Left forelimb (tissue), 1 donor: ENCODE measurements at regions not wholly inside any gene's neighbourhood (a gene's known extent, or its start where the extent isn't known, plus 50 kb on each side); places are given as distances from the start of the nearest gene placed in this dataset.
"Not testable (repeated sequence)": the region's sequence is repeated elsewhere in the genome, so short reads cannot be mapped to it uniquely, and the experiment has no call there.

Experiments used
- DNase-seq: peaks from one replicate; pipeline ENCODE4 v3.0.0-alpha.2; 2018; ENCODE audit warnings: low spot score

DNA sequence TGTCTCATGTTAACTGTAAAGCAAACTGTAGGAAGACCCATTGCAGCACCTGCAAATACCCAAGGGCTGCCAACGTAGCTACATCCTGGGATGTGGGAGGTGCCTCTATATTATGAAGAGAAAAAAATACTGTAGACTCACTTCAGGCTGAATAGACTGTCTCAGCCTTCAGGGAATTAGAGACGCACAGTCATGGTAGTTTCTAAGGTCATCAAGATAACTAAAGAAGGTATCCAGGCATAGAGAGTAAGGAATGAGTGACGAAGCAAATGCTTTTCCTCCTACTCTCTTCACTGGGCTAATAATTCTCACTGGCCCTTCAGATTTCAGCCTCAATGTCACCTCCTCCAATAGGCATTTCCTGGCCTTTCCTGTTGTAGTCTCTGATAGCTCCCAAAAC is 121.6 kb upstream of the ECI2 start:
- no peak for DNase-seq

DNA sequence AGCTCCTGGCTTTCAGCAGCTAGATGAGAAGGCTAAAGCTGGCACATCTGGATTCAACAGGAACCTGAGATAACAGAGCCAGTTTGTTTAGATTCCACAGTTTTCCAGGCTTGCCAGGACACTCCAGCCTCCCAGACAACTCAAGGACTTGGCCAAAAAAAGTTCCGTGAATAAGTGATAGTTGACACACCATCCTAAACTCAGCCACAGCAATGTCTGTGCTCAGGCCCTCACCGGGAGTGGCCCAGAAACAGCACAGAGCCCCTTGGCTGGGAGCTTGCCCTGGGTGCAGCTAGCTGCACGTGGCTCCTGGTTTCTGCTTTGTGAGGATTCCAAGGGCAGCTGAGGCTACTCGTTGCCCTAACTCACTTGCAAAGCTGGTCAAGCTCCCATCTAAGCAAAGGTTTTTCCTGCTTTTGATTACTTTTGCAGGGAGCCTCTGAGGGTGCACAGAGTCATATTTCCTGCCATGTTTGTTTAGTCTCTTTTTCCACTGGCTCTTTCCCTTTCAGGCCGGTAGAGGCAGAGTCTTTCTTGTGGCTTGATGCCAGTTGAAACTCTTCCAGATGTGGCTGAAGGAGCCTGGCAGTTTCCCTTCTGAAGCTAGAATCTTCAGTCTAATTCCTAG is 118.3 kb upstream of the ECI2 start:
- no peak for DNase-seq

DNA sequence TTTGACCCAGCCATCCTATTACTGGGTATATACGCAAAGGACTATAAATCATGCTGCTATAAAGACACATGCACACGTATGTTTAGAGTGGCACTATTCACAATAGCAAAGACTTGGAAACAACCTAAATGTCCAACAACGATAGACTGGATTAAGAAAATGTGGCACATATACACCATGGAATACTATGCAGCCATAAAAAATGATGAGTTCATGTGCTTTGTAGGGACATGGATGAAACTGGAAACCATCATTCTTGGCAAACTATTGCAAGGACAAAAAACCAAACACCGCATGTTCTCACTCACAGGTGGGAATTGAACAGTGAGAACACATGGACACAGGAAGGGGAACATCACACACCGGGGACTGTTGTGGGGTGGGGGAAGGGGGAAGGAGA is 117.1 kb upstream of the ECI2 start:
- DNase-seq, result not testable (repeated sequence)

DNA sequence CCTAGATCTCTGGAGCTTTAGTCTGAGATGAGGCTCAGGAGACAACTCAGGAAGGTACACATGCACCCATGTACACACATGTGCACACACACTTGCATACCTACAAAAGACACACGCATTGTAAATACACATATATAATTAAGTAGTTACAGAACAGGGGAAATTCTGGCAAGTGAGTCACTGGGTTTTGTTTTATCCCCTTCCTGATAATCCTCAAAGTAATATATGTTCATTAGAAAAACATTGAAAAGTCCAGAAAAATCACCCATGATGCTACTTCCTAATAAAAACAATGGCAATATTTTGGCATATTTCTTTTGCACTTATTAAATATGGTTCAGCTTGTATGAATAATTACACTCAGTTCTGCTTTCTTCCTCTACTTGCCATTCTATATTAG is 115.3 kb upstream of the ECI2 start:
- no peak for DNase-seq

DNA sequence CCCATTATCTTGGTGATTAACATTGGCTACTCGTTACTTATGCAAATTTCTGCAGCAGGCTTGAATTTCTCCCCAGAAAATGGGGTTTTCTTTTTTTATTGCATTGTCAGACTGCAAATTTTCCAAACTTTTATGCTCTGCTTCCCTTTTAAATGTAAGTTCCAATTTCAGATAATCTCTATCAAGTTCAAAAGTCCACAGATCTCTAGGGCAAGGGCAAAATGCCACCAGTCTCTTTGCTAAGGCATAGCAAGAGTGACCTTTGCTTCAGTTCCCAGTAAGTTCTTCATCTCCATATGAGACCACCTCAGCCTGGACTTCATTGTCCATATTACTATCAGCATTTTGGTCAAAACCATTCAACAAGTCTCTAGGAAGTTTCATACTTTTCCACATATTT is 108.5 kb upstream of the ECI2 start:
- not testable (repeated sequence) for DNase-seq

DNA sequence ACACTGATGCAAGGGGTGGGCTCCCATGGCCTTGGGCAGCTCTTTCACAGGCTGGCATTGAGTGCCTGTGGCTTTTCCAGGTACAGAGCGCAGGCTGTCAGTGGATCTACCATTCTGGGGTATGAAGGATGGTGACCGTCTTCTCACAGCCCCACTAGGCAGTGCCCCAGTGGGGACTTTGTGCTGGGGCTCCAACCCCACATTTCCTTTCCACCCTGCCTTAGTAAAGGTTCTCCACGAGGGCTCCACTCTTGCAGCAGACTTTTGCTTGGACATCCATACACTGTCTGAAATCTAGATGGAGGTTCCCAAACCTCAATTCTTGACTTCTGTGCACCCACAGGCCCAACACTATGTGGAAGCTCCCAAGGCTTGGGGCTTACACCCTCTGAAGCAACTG is 107.9 kb upstream of the ECI2 start:
- DNase-seq, result no peak

DNA sequence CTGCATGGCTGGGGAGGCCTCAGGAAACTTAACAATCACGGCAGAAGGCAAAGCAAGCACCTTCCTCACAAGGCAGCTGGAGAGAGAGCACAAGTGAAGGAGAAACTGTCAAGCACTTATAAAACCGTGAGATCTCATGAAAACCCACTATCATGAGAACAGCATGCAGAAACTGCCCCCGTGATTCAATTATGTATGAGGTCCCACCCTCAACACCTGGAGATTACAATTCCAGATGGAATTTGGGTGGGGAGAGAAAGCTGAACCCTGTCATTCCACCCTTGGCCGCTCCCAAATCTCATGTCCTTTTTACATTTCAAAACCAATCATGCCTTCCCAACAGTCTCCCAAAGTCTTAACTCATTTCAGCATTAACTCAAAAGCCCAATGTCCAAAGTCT is 107.2 kb upstream of the ECI2 start:
- no peak for DNase-seq

DNA sequence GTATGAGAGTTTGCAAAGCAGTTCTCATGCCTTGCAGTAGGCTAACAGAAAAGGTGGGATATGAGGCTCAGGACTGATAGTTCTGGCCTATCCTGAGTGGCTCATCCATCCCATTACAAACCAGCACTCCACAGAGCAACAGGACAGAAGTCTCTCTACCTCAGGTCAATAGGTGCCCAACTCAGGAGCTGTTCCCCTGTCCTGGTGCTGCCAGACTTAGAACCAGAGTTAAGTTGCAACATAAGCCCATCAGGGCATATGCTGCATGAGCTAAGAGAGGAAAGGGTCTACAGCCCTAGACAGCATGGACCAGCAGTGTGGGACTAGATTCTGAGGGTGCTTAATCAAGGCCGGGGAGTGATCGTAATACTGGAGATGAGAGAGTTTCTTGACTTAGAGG is 104.8 kb upstream of the ECI2 start:
- DNase-seq, result no peak

DNA sequence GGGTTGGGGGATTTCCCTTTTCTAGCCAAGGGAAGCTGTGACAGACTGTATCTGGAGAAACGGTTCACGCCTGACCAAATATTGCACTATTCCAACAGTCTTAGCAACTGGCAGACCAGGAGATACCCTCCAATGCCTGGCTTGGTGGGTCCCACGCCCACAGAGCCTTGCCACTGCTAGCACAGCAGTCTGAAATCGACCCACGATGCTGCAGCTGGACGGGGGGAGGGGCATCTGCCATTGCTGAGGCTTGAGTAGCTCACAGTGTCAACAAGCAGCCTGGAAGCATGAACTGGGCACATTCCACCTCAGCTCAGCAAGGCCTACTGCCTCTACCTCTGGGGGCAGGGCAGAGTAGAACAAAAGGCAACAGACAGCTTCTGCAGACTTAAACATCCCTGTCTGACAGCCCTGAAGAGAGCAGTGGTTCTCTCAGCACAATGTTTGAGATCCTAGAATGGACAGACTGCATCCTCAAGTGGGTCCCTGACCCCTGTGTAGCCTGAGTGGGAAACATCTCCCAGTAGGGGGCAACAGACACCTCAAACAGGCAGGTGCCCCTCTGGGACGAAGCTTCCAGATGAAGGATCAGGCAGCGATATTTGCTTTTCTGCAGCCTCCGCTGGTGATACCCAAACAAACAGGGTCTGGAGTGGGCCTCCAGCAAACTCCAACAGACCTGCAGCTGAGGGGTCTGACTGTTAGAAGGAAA is 89.9 kb upstream of the ECI2 start:
- DNase-seq, result no peak

DNA sequence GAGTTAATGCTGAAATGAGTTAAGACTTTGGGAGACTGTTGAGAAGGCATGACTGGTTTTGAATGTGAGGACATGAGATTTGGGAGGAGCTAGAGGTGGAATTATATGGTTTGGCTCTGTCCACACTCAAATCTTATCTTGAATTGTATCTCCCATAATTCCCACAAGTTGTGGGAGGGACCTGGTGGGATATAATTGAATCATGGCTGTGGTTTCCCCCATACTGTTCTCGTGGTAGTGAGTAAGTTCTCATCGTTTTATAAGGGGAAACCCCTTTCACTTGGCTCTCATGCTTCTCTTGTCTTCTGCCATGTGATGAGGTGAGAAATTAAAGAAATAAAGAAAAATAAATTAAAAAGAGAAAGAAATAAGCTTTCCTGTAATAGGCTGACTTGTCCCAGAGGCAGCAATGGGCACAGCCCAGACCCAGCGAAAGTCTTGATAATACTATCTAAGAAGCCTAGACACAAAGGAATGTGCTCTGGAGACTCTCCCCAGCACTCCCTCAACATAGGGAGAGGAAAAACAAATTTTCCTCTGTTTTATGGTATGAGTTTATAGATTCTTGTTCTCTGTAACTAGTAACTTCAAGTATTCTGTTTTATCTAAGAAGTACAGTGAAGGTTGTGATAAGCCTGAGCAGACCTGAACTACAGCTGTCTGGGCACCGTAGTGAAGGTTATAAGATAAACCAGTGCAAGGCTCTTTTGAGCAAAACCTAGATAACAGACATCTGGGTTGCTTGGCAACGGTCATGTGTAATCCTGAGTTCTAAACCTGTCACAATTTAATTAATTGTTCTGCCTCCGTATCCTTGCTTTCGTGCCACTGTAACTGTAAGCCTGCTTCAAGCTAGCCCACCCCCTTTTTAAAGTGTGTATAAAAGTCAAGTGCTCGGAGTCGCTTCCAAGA is 88.9 kb upstream of the ECI2 start:
- no peak for DNase-seq

DNA sequence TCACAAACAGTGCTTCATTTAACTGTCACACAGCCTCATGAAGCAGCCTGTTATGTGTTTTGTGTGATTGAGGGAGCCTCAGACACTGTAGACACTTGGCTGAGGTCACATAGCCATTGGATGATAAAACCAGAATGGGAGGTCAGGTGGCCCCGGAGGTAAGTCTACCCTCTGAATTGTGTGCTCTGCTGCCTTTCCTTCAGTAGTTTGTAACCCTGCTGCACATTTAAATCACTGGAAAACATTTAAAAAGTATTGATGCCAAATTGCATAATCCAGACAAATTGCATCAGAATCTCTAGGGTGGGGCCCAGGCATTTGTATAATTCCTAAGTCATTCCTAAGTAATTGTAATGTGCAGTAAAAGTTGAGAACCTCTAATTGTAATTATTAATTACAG is 85.2 kb upstream of the ECI2 start:
- no peak for DNase-seq

DNA sequence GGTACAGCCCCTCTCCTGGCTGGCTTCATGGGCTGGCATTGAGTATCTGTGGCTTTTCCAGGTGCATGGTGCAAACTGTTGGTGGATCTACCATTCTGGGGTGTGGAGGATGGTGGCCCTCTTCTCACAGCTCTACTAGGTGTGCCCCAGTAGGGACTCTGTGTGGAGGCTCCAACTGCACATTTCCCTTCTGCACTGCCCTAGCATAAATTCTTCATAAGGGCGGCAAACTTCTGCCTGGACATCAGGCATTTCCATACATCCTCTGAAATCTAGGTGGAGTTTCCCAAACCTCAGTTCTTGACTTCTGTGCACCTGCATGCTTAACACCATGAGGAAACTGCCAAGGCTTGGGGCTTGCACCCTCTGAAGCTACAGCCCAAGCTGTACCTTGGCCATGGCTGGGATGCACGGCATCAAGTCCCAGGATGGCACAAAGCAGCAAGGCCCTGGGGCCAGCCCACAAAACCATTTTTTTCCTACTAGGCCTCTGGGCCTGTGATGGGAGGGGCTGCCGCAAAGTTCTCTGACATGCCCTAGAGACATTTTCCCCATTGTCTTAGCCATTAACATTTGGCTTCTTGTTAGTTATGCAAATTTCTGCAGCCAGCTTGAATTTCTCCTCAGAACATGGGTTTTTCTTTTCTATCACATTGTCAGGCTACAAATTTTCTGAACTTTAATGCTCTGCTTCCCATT is 83.4 kb upstream of the ECI2 start:
- DNase-seq, result not testable (repeated sequence)

DNA sequence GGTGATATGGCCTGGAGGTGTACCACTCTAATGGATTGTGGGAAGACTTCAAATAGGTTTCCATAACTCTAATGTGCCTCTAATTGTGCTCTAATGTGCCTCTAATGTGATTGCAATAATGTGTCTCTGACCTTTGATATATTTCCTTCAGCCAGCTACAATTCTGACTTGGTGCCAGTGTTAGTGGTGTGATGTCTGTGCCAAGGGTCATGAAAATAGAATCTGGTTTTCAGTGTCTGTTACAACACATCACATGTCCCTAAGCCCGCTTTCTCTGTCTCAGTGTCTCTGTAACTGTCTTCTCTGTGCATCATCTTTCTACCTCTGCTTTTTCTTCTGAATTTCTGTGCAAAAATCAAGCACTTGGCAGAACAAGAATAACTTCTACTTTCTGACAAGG is 77.2 kb upstream of the ECI2 start:
- DNase-seq, result no peak

DNA sequence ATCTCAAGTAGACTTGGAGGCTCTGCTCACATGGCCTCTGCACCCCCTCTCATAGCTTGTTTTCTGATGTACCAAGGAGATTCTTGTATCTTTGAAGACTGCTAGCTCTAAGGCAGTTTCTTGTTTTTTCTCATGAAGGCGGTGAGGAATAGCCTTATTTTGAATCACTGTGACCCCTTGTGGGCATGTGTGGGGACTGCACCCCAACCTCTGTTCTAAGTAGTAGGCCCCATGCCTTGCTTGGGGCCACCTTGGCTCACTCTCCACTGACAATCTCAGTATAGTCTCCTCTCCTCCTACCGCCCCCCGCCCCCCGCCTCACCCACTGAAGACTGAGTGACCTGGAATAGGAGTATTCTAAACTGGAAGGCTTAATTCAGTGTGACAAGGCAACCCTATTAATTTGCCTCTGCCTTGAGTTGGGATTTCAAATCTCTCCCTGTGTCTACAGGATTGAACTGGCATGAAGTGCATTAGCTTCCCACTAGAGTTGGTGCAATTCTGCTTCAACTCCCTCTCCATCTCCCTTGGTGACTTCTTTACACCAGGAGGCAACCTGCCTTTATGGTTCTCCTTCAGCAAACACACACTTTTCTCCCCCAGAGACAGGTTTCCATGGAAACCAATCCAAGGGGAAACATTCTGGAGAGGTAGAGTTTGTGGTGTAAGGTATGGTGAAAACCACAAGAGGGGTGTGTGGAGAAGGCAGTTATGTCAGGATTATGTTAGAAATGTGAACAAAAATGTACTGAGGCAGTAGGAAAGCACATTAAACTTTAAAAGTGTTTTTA is 75.4 kb upstream of the ECI2 start:
- no peak for DNase-seq

DNA sequence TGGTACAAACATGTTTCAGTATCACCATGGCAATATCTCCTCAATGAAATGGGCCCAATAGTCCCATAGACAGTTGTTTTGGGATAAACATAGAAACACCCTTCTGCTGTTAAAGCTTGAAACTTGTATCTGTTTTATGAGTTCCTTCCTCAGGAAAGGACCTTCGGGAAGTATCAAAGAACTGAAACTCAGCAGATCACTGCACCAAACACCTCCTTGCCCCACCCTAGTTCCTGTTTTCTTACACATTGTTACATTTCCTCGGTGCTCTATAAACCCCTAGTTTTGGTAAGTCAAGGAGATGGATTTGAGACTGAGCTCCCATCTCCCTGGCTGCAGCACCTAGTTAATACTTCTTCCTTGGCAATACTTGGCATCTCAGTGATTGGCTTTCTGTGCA is 73.8 kb upstream of the ECI2 start:
- DNase-seq, result no peak

DNA sequence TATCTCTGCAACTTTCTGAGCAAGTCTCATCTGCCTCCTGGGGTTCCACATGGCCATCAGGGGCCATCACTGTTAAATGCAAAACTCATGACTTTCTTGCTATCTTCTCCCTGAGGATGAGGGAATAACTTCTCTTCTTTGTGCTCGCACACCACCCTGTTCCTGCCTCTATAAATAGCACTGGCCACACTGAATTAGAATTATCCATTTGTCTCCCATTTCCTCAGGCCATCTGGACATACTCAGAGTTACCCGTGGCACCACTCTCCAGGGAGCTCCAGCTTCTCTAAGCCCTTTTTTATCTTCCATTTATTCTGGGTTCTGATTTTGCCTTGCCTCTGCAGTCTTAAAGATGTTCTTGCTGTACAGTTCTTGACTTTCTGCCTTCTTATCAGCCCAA is 72.8 kb upstream of the ECI2 start:
- DNase-seq, result no peak

DNA sequence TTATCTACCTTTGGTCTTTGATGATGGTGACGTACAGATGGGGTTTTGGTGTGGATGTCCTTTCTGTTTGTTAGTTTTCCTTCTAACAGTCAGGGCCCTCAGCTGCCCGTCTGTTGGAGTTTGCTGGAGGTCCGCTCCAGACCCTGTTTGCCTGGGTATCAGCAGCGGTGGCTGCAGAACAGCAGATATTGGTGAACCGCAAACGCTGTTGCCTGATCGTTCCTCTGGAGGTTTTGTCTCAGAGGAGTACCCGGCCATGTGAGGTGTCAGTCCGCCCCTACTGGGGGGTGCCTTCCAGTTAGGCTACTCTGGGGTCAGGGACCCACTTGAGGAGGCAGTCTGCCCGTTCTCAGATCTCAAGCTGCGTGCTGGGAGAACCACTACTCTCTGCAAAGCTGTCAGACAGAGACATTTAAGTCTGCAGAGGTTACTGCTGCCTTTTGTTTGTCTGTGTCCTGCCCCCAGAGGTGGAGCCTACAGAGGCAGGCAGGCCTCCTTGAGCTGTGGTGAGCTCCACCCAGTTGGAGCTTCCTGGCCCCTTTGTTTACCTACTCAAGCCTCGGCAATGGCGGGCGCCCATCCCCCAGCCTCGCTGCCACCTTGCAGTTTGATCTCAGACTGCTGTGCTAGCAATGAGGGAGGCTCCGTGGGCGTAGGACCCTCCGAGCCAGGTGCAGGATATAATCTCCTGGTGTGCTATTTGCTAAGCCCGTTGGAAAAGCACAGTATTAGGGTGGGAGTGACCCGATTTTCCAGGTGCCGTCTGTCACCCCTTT is 68.5 kb upstream of the ECI2 start:
- not testable (repeated sequence) for DNase-seq

DNA sequence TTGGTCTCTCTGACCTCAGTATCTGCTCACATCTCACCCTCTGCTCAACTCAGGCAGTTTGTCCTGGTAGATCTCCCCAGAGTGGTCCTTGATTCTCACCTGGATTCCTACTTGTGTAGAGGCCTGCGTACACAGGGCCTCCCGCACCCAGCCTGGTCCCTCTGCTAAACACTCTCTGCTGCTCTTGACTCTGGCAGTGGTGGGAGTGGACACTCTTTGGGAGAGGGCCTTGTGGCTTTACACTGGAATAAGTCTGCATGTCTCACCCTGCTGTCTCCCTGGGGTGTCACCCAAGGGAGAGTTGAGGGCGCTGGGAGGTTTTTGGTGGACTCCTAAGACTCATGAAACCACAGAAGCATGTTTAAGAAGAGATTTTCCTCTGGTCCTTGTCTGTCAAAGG is 57.3 kb upstream of the ECI2 start:
- no peak for DNase-seq

DNA sequence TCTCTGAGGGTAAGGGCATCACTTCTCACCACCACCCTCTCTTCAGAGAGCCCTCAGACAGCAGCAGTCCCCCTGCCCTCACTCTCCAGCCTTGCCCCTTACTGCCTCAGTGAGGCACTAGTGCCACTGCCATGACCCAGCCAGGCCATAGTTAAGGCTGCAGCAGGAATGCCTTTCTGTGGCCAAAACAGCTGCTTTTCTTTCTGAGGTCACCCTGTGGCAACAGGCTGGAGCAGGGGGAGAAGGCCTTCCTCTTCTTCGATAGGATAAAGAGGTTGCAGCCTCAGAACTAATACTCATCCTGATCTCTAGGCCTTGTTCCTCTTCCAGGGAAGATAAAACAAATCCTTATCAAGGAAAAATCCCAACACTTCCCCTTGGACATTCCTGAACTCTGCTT is 56.8 kb upstream of the ECI2 start:
- DNase-seq, result no peak

DNA sequence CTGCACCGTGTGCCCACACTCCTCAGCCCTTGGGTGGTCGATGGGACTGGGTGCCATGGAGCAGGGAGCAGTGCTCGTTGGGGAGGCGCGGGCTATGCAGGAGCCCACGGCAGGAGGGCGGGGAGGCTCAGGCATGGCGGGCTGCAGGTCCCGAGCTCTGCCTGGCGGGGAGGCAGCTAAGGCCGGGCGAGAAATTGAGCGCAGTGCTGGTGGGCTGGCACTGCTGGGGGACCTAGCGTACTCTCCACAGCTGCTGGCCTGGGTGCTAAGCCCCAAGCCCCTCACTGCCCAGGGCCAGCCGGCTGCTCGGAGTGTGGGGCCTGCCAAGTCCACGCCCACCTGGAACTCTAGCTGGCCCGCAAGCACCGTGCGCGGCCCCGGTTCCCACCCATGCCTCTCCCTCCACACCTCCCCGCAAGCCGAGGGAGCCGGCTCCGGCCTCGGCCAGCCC is 55.9 kb upstream of the ECI2 start:
- no peak for DNase-seq

DNA sequence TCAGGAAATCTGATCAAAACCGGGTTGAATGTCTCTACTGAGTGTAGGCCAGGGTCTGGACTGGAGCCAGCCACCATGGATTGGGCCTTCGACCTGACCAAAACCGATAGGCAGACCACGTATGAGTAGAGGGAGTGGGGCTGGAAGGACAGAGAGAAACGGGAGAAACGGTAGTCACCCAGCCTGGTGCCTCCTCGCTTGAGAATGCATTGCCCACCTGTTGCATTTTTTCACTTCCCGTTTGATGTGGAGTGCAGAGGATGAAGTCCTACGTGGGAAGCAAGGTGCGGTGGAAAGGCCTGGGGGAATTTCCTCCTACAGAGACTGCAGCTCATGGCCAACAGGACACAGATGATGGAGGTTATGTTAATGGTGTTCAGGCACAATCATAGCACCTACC is 53.9 kb upstream of the ECI2 start:
- no peak for DNase-seq
